GM19043 (cell line): ENCODE measurements at regions not wholly inside any gene's neighbourhood (a gene's known extent, or its start where the extent isn't known, plus 50 kb on each side); places are given as distances from the start of the nearest gene placed in this dataset.

ENCODE experiments used
- ATAC-seq: cut with Tn5 transposase; IDR thresholded peaks from one replicate; pipeline ENCODE4 v1.9.1; 2021; ENCODE audit warnings: low read depth; ENCODE audit not compliant: unreplicated experiment

GRCh38 chr13:76538004-76538403 is 348.2 kb downstream of the KCTD12 start:
- no peak for ATAC-seq

- ATAC-seq = no peak
These were observed 353.0 kb downstream of the KCTD12 start for GRCh38 chr13:76533251-76533650.

GRCh38 chr13:76527041-76527440 is 359.2 kb downstream of the KCTD12 start:
- ATAC-seq = no peak

GRCh38 chr13:76523740-76524340 is 362.4 kb downstream of the KCTD12 start:
- ATAC-seq = peak; percentile 62

GRCh38 chr13:76522083-76522755 is 364.0 kb downstream of the KCTD12 start:
- no peak for ATAC-seq

- ATAC-seq = no peak
These were observed 366.5 kb downstream of the KCTD12 start for GRCh38 chr13:76519685-76520084.

- no peak for ATAC-seq
These were observed 369.6 kb downstream of the KCTD12 start for GRCh38 chr13:76516586-76516985.

- ATAC-seq = no peak
These were observed 370.2 kb downstream of the KCTD12 start for GRCh38 chr13:76516013-76516412.

GRCh38 chr13:76512721-76513145 is 373.5 kb downstream of the KCTD12 start:
- no peak for ATAC-seq

GRCh38 chr13:76505437-76505836 is 380.8 kb downstream of the KCTD12 start:
- no peak for ATAC-seq

GRCh38 chr13:76503766-76504165 is 382.4 kb downstream of the KCTD12 start:
- no peak for ATAC-seq

GRCh38 chr13:76503291-76503690 is 382.9 kb downstream of the KCTD12 start:
- ATAC-seq = no peak

GRCh38 chr13:76500894-76501293 is 385.3 kb downstream of the KCTD12 start:
- no peak for ATAC-seq

GRCh38 chr13:76499891-76500290 is 386.3 kb downstream of the KCTD12 start:
- no peak for ATAC-seq

- no peak for ATAC-seq
These were observed 396.9 kb downstream of the KCTD12 start for GRCh38 chr13:76489274-76489673.

GRCh38 chr13:76481738-76482137 is 404.5 kb downstream of the KCTD12 start:
- no peak for ATAC-seq

GRCh38 chr13:76474966-76475365 is 411.2 kb downstream of the KCTD12 start:
- no peak for ATAC-seq

GRCh38 chr13:76474356-76474755 is 411.8 kb downstream of the KCTD12 start:
- ATAC-seq = no peak

- peak; percentile 99 for ATAC-seq
These were observed 412.6 kb downstream of the KCTD12 start for GRCh38 chr13:76473552-76474134.

GRCh38 chr13:76472916-76473315 is 413.3 kb downstream of the KCTD12 start:
- ATAC-seq = no peak

GRCh38 chr13:76471486-76471885 is 414.7 kb downstream of the KCTD12 start:
- no peak for ATAC-seq

- no peak for ATAC-seq
These were observed 415.2 kb downstream of the KCTD12 start for GRCh38 chr13:76470991-76471390.
